HL-60 (cell line): ENCODE measurements at regions not wholly inside any gene's neighbourhood (a gene's known extent, or its start where the extent isn't known, plus 50 kb on each side); places are given as distances from the start of the nearest gene placed in this dataset.
"Not testable (repeated sequence)": the region's sequence is repeated elsewhere in the genome, so short reads cannot be mapped to it uniquely, and the experiment has no call there.

Source experiments
- DNase-seq, 2 experiments: peaks; one replicate each; pipeline ENCODE4 v3.0.0-alpha.2; 2010 to 2020; ENCODE audit warnings: low read depth in 1 of 2, low spot score in 1 of 2
- H3K27ac ChIP-seq: fragments of 250-450 bp; sonication (Bioruptor Pico); replicated peaks from 2 replicates; pipeline ENCODE4 v1.5.1; 2020; ENCODE audit warnings: mild to moderate bottlenecking, moderate library complexity
- H3K27me3 ChIP-seq: fragments of 250-450 bp; sonication (Bioruptor Pico); 2 replicates; pipeline ENCODE4 v1.5.1; 2021; ENCODE audit warnings: mild to moderate bottlenecking, moderate library complexity; ENCODE audit not compliant: insufficient read depth, poor library complexity, severe bottlenecking
- H3K4me3 ChIP-seq: replicated peaks from 2 replicates; pipeline ENCODE4 v1.5.1; 2011; ENCODE audit warnings: mild to moderate bottlenecking, control low read depth, low read length; ENCODE audit not compliant: insufficient read depth
- CTCF ChIP-seq: IDR thresholded peaks from one replicate; pipeline ENCODE4 v1.5.1; 2011; ENCODE audit warnings: low read length, control low read depth, inconsistent platforms; ENCODE audit not compliant: insufficient read depth
- GABPA ChIP-seq: IDR thresholded peaks from 2 replicates; pipeline ENCODE4 v1.6.1; 2012; ENCODE audit warnings: low read depth
- POLR2AphosphoS5 ChIP-seq: IDR thresholded peaks from 2 replicates; pipeline ENCODE4 v1.6.1; 2012; ENCODE audit warnings: low read depth
- REST ChIP-seq: IDR thresholded peaks from 2 replicates; pipeline ENCODE4 v1.6.1; 2012; ENCODE audit warnings: low read depth; ENCODE audit not compliant: insufficient replicate concordance
- SPI1 ChIP-seq: IDR thresholded peaks from 2 replicates; pipeline ENCODE4 v1.6.1; 2012; ENCODE audit warnings: low read depth, mild to moderate bottlenecking, borderline replicate concordance

- no peak for DNase-seq
- Histone ChIP-seq H3K27ac (no peak overlapping the region), H3K27me3 (no peaks in the 10 kb centered on the region), H3K4me3 (no peak overlapping the region)
- no peak for TF ChIP-seq SPI1
- TF ChIP-seq GABPA = no peak
- TF ChIP-seq CTCF = no peak
- TF ChIP-seq POLR2AphosphoS5 = no peak
- no peak for TF ChIP-seq REST
These were observed 62.4 kb upstream of the PTPN1 start for GRCh38 chr20:50447817-50448216.

GRCh38 chr20:50448625-50449403, 61.4 kb upstream of the PTPN1 start:
- not testable (repeated sequence) for H3K4me3 ChIP-seq, H3K27me3 ChIP-seq, DNase-seq, H3K27ac ChIP-seq

- no peaks in the 10 kb centered on the region for H3K27me3 ChIP-seq
- no peak for DNase-seq
- H3K27ac ChIP-seq = no peak overlapping the region
- TF ChIP-seq REST (no peak), POLR2AphosphoS5 (no peak), SPI1 (no peak), CTCF (no peak), GABPA (no peak)
- H3K4me3 ChIP-seq = no peak overlapping the region
These were observed 60.3 kb upstream of the PTPN1 start for GRCh38 chr20:50449738-50450492.

GRCh38 chr20:50450493-50450826, 59.7 kb upstream of the PTPN1 start:
- no peak for DNase-seq
- H3K27me3 ChIP-seq = no peaks in the 10 kb centered on the region
- no peak for TF ChIP-seq CTCF
- TF ChIP-seq GABPA = no peak
- TF ChIP-seq REST = no peak
- TF ChIP-seq SPI1 = no peak
- no peak for TF ChIP-seq POLR2AphosphoS5
- no peak overlapping the region for H3K27ac ChIP-seq
- H3K4me3 ChIP-seq = no peak overlapping the region
